PC-9 (cell line): ENCODE measurements at regions not wholly inside any gene's neighbourhood (a gene's known extent, or its start where the extent isn't known, plus 50 kb on each side); places are given as distances from the start of the nearest gene placed in this dataset.

Experiments
- CTCF ChIP-seq: fragments of 200-600 bp; sonication (generic); conservative IDR thresholded peaks from 2 replicates; pipeline ENCODE4 v1.6.1; 2017; ENCODE audit warnings: mixed run types, antibody characterized with exemption, mild to moderate bottlenecking, moderate library complexity
- EZH2 ChIP-seq: fragments of 200-600 bp; sonication (generic); IDR thresholded peaks from 2 replicates; pipeline ENCODE4 v1.8.0; 2017; ENCODE audit warnings: antibody characterized with exemption, low read depth

- no peak for TF ChIP-seq CTCF
- no peak for TF ChIP-seq EZH2
These were observed 533.1 kb downstream of the OTOL1 start for GRCh38 chr3:162029736-162030135.
